ENCODE measurements at regions not wholly inside any gene's neighbourhood (a gene's known extent, or its start where the extent isn't known, plus 50 kb on each side); places are given as distances from the start of the nearest gene placed in this dataset.

DNA sequence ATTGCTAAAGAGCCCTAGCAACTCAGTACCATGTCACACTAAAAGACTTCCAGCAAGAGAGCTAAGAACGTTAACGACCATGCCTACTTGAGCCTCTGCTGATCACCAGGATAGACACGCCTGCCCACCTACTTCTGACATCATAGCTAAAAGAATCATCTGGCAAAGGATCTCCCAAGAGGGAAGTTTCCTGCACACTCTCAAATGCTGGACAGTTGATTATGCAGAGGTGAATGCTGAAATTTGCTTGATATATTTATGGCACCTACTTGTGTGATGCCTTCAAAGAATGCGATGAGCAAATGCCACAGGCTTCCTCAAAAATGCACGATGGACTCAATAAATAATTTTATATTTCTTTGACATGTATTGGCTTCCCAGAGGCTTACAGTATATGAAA lies 113.6 kb downstream of the GALC start:
- TF ChIP-seq EP300 (IDR thresholded peaks at IDR 0.05; ENCODE audit: borderline replicate concordance in 1 of 2, control insufficient read depth in 1 of 2, low read depth in 2 of 2, low read length in 2 of 2) (no peak), GABPA (IDR thresholded peaks at IDR 0.05; ENCODE audit: low read depth) (no peak), RCOR1 (conservative IDR thresholded peaks at IDR 0.05; ENCODE audit: low read depth, low read length) (no peak)
- TF ChIP-seq, protein P1, sequence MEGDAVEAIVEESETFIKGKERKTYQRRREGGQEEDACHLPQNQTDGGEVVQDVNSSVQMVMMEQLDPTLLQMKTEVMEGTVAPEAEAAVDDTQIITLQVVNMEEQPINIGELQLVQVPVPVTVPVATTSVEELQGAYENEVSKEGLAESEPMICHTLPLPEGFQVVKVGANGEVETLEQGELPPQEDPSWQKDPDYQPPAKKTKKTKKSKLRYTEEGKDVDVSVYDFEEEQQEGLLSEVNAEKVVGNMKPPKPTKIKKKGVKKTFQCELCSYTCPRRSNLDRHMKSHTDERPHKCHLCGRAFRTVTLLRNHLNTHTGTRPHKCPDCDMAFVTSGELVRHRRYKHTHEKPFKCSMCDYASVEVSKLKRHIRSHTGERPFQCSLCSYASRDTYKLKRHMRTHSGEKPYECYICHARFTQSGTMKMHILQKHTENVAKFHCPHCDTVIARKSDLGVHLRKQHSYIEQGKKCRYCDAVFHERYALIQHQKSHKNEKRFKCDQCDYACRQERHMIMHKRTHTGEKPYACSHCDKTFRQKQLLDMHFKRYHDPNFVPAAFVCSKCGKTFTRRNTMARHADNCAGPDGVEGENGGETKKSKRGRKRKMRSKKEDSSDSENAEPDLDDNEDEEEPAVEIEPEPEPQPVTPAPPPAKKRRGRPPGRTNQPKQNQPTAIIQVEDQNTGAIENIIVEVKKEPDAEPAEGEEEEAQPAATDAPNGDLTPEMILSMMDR (IDR thresholded peaks at IDR 0.05 in 2 of 3, conservative IDR thresholded peaks at IDR 0.05 in 1 of 3; ENCODE audit: control insufficient read depth in 2 of 3, extremely low read depth in 1 of 3, insufficient read depth in 1 of 3, low read depth in 3 of 3, low read length in 3 of 3): no peak
- TF ChIP-seq, protein P2, sequence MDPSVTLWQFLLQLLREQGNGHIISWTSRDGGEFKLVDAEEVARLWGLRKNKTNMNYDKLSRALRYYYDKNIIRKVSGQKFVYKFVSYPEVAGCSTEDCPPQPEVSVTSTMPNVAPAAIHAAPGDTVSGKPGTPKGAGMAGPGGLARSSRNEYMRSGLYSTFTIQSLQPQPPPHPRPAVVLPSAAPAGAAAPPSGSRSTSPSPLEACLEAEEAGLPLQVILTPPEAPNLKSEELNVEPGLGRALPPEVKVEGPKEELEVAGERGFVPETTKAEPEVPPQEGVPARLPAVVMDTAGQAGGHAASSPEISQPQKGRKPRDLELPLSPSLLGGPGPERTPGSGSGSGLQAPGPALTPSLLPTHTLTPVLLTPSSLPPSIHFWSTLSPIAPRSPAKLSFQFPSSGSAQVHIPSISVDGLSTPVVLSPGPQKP (IDR thresholded peaks at IDR 0.05; ENCODE audit: low read depth, low read length): no peak
